Activated naive CD8-positive, alpha-beta T cell treated with anti-CD3 and anti-CD28 coated beads for 36 hours (primary cell): ENCODE measurements at regions not wholly inside any gene's neighbourhood (a gene's known extent, or its start where the extent isn't known, plus 50 kb on each side); places are given as distances from the start of the nearest gene placed in this dataset.

ENCODE experiments used
- DNase-seq: peaks from one replicate; pipeline ENCODE4 v3.0.0; 2021
- H3K27ac Mint-ChIP-seq: one replicate; pipeline ENCODE4 v1.8.0; 2022; ENCODE audit warnings: mild to moderate bottlenecking, moderate library complexity, mixed read lengths
- H3K27me3 Mint-ChIP-seq: one replicate; pipeline ENCODE4 v1.8.0; 2022; ENCODE audit warnings: mild to moderate bottlenecking, mixed read lengths
- H3K36me3 Mint-ChIP-seq: one replicate; pipeline ENCODE4 v1.8.0; 2021; ENCODE audit warnings: mild to moderate bottlenecking, mixed read lengths
- H3K4me1 Mint-ChIP-seq: one replicate; pipeline ENCODE4 v1.8.0; 2021; ENCODE audit warnings: mixed read lengths
- H3K4me3 Mint-ChIP-seq: one replicate; pipeline ENCODE4 v1.8.0; 2022; ENCODE audit warnings: mild to moderate bottlenecking, moderate library complexity, mixed read lengths
- H3K9me3 Mint-ChIP-seq: one replicate; pipeline ENCODE4 v1.8.0; 2022; ENCODE audit warnings: mixed read lengths

- peaks cover 12% of the 10 kb centered on the region for H3K4me1 Mint-ChIP-seq
- DNase-seq, result no peak
- H3K27me3 Mint-ChIP-seq, result no peaks in the 10 kb centered on the region
- H3K27ac Mint-ChIP-seq, result no peak overlapping the region
- H3K36me3 Mint-ChIP-seq, result no peaks in the 10 kb centered on the region
- no peaks in the 10 kb centered on the region for H3K9me3 Mint-ChIP-seq
- no peak overlapping the region for H3K4me3 Mint-ChIP-seq
These were observed 132.6 kb downstream of the BCOR start for GRCh38 chrX:39965051-39965573.

- H3K4me3 Mint-ChIP-seq, result no peak overlapping the region
- H3K4me1 Mint-ChIP-seq, result peaks cover 16% of the 10 kb centered on the region
- peaks cover 2% of the 10 kb centered on the region for H3K36me3 Mint-ChIP-seq
- no peak for DNase-seq
- no peak overlapping the region for H3K27ac Mint-ChIP-seq
- H3K27me3 Mint-ChIP-seq, result no peaks in the 10 kb centered on the region
- H3K9me3 Mint-ChIP-seq, result peaks cover 2% of the 10 kb centered on the region
These were observed 131.6 kb downstream of the BCOR start for GRCh38 chrX:39966176-39966575.

- peaks cover 16% of the 10 kb centered on the region for H3K4me1 Mint-ChIP-seq
- H3K9me3 Mint-ChIP-seq, result peaks cover 7% of the 10 kb centered on the region
- no peak for DNase-seq
These were observed 130.4 kb downstream of the BCOR start for GRCh38 chrX:39967348-39967747.

GRCh38 chrX:39969099-39969818 is 128.5 kb downstream of the BCOR start:
- Mint-ChIP-seq H3K27me3 (no peaks in the 10 kb centered on the region), H3K9me3 (peaks cover 7% of the 10 kb centered on the region), H3K4me3 (no peak overlapping the region), H3K27ac (peak overlapping the region; percentile 62), H3K4me1 (peaks cover 16% of the 10 kb centered on the region), H3K36me3 (peaks cover 4% of the 10 kb centered on the region)
- peak; percentile 10 for DNase-seq

More at GRCh38 chrX:39967348-39967747, 130.4 kb downstream of the BCOR start:
- H3K27ac Mint-ChIP-seq, result no peak overlapping the region
- peaks cover 4% of the 10 kb centered on the region for H3K36me3 Mint-ChIP-seq
- no peak overlapping the region for H3K4me3 Mint-ChIP-seq
- no peaks in the 10 kb centered on the region for H3K27me3 Mint-ChIP-seq

- peaks cover 16% of the 10 kb centered on the region for H3K4me1 Mint-ChIP-seq
- H3K36me3 Mint-ChIP-seq, result peaks cover 4% of the 10 kb centered on the region
- H3K27ac Mint-ChIP-seq, result no peak overlapping the region
- H3K4me3 Mint-ChIP-seq, result no peak overlapping the region
- no peaks in the 10 kb centered on the region for H3K27me3 Mint-ChIP-seq
- no peak for DNase-seq
- peaks cover 7% of the 10 kb centered on the region for H3K9me3 Mint-ChIP-seq
These were observed 127.8 kb downstream of the BCOR start for GRCh38 chrX:39969819-39970504.

GRCh38 chrX:39971760-39972159 is 126.0 kb downstream of the BCOR start:
- H3K27ac Mint-ChIP-seq, result no peak overlapping the region
- H3K9me3 Mint-ChIP-seq, result peaks cover 7% of the 10 kb centered on the region
- DNase-seq, result no peak
- H3K4me1 Mint-ChIP-seq, result peaks cover 16% of the 10 kb centered on the region
- H3K27me3 Mint-ChIP-seq, result no peaks in the 10 kb centered on the region
- H3K4me3 Mint-ChIP-seq, result no peak overlapping the region
- H3K36me3 Mint-ChIP-seq, result peaks cover 4% of the 10 kb centered on the region

- H3K27ac Mint-ChIP-seq, result no peak overlapping the region
- no peaks in the 10 kb centered on the region for H3K27me3 Mint-ChIP-seq
- peaks cover 4% of the 10 kb centered on the region for H3K36me3 Mint-ChIP-seq
- no peak overlapping the region for H3K4me3 Mint-ChIP-seq
- peaks cover 16% of the 10 kb centered on the region for H3K4me1 Mint-ChIP-seq
- peaks cover 7% of the 10 kb centered on the region for H3K9me3 Mint-ChIP-seq
- DNase-seq, result no peak
These were observed 125.4 kb downstream of the BCOR start for GRCh38 chrX:39972340-39972739.

GRCh38 chrX:39973810-39974209 is 123.9 kb downstream of the BCOR start:
- Mint-ChIP-seq H3K9me3 (peaks cover 7% of the 10 kb centered on the region), H3K27me3 (no peaks in the 10 kb centered on the region), H3K36me3 (peaks cover 4% of the 10 kb centered on the region), H3K27ac (no peak overlapping the region), H3K4me3 (no peak overlapping the region), H3K4me1 (peaks cover 12% of the 10 kb centered on the region)
- no peak for DNase-seq

- DNase-seq, result no peak
- peaks cover 8% of the 10 kb centered on the region for H3K4me1 Mint-ChIP-seq
- H3K36me3 Mint-ChIP-seq, result peaks cover 4% of the 10 kb centered on the region
- H3K9me3 Mint-ChIP-seq, result peaks cover 7% of the 10 kb centered on the region
- no peaks in the 10 kb centered on the region for H3K27me3 Mint-ChIP-seq
- H3K4me3 Mint-ChIP-seq, result no peak overlapping the region
- no peak overlapping the region for H3K27ac Mint-ChIP-seq
These were observed 123.5 kb downstream of the BCOR start for GRCh38 chrX:39974270-39974669.

GRCh38 chrX:39975101-39975925 is 122.4 kb downstream of the BCOR start:
- H3K9me3 Mint-ChIP-seq, result peaks cover 7% of the 10 kb centered on the region
- no peak for DNase-seq
- H3K27me3 Mint-ChIP-seq, result no peaks in the 10 kb centered on the region
- H3K27ac Mint-ChIP-seq, result no peak overlapping the region
- H3K4me1 Mint-ChIP-seq, result peaks cover 2% of the 10 kb centered on the region
- H3K36me3 Mint-ChIP-seq, result peaks cover 4% of the 10 kb centered on the region
- H3K4me3 Mint-ChIP-seq, result no peak overlapping the region

GRCh38 chrX:39981946-39982345 is 115.8 kb downstream of the BCOR start:
- Mint-ChIP-seq H3K9me3 (no peaks in the 10 kb centered on the region), H3K4me1 (no peaks in the 10 kb centered on the region), H3K27ac (no peak overlapping the region), H3K27me3 (no peaks in the 10 kb centered on the region), H3K36me3 (no peaks in the 10 kb centered on the region), H3K4me3 (no peak overlapping the region)
- DNase-seq, result no peak

GRCh38 chrX:39982948-39983347 is 114.8 kb downstream of the BCOR start:
- Mint-ChIP-seq H3K9me3 (no peaks in the 10 kb centered on the region), H3K4me3 (no peak overlapping the region), H3K27me3 (no peaks in the 10 kb centered on the region), H3K4me1 (no peaks in the 10 kb centered on the region), H3K36me3 (no peaks in the 10 kb centered on the region), H3K27ac (no peak overlapping the region)
- DNase-seq, result no peak

GRCh38 chrX:39983715-39984114 is 114.0 kb downstream of the BCOR start:
- H3K4me3 Mint-ChIP-seq, result no peak overlapping the region
- no peaks in the 10 kb centered on the region for H3K9me3 Mint-ChIP-seq
- no peak overlapping the region for H3K27ac Mint-ChIP-seq

GRCh38 chrX:39984191-39984956 is 113.4 kb downstream of the BCOR start:
- no peaks in the 10 kb centered on the region for H3K9me3 Mint-ChIP-seq
- H3K4me1 Mint-ChIP-seq, result no peaks in the 10 kb centered on the region
- no peak for DNase-seq
- H3K36me3 Mint-ChIP-seq, result no peaks in the 10 kb centered on the region
- no peak overlapping the region for H3K27ac Mint-ChIP-seq
- H3K27me3 Mint-ChIP-seq, result no peaks in the 10 kb centered on the region
- no peak overlapping the region for H3K4me3 Mint-ChIP-seq

More at GRCh38 chrX:39983715-39984114, 114.0 kb downstream of the BCOR start:
- DNase-seq, result no peak
- H3K4me1 Mint-ChIP-seq, result no peaks in the 10 kb centered on the region
- no peaks in the 10 kb centered on the region for H3K36me3 Mint-ChIP-seq
- no peaks in the 10 kb centered on the region for H3K27me3 Mint-ChIP-seq
